ENCODE measurements at regions not wholly inside any gene's neighbourhood (a gene's known extent, or its start where the extent isn't known, plus 50 kb on each side); places are given as distances from the start of the nearest gene placed in this dataset.
A peak's percentile ranks its signal among the peaks of the same experiment; 100 is the strongest.
"Not testable (repeated sequence)": the region's sequence is repeated elsewhere in the genome, so short reads cannot be mapped to it uniquely, and the experiment has no call there.

GRCh38 chr7:17564678-17565212, 266.3 kb downstream of the AHR start:
- Mint-ChIP-seq H3K27me3 (ENCODE audit: insufficient read depth, unreplicated experiment) (no peaks in the 10 kb centered on the region), H3K4me3 (ENCODE audit: unreplicated experiment) (no peak overlapping the region), H3K4me1 (ENCODE audit: insufficient read depth, unreplicated experiment) (peaks cover 17% of the 10 kb centered on the region), H3K9me3 (ENCODE audit: unreplicated experiment) (peaks cover 10% of the 10 kb centered on the region), H3K27ac (ENCODE audit: low read depth, unreplicated experiment) (peak overlapping the region; percentile 73), H3K36me3 (ENCODE audit: insufficient read depth, unreplicated experiment) (no peaks in the 10 kb centered on the region)
- POLR2A ChIA-PET = no interaction called here
- intact Hi-C loops (cut with micrococcal nuclease) = no loop called here
- CTCF ChIA-PET = no interaction called here
- BruUV-seq (replicated peaks) = no TSS peak
- DNase-seq (ENCODE audit: unreplicated experiment) = peak; percentile 40
- TF ChIP-seq CTCF (IDR thresholded peaks at IDR 0.05; ENCODE audit: unreplicated experiment) = no peak

- Mint-ChIP-seq H3K36me3 (ENCODE audit: insufficient read depth, unreplicated experiment) (peaks cover 10% of the 10 kb centered on the region), H3K27me3 (ENCODE audit: insufficient read depth, unreplicated experiment) (no peaks in the 10 kb centered on the region), H3K27ac (ENCODE audit: low read depth, unreplicated experiment) (peak overlapping the region; percentile 42), H3K4me3 (ENCODE audit: unreplicated experiment) (no peak overlapping the region), H3K4me1 (ENCODE audit: insufficient read depth, unreplicated experiment) (peaks cover 7% of the 10 kb centered on the region), H3K9me3 (ENCODE audit: unreplicated experiment) (peaks cover 21% of the 10 kb centered on the region)
- intact Hi-C loops (cut with micrococcal nuclease) = no loop called here
- CTCF ChIA-PET = interaction anchor here (0.6 to 0.9 kb wide), 2 partner anchors 9 to 17 kb away, joined by 3 read pairs; no protein-coding TSS in a partner anchor
- DNase-seq (ENCODE audit: unreplicated experiment) = peak; percentile 70
- no TSS peak for BruUV-seq (replicated peaks)
- POLR2A ChIA-PET = interaction anchor here (1.1 to 1.2 kb wide), 2 partner anchors 20 to 274 kb away, joined by 3 read pairs; no protein-coding TSS in a partner anchor
- no peak for TF ChIP-seq CTCF (IDR thresholded peaks at IDR 0.05; ENCODE audit: unreplicated experiment)
Observed at GRCh38 chr7:17580141-17580540, 281.7 kb downstream of the AHR start.

- peaks cover 10% of the 10 kb centered on the region for H3K36me3 Mint-ChIP-seq (ENCODE audit: insufficient read depth, unreplicated experiment)
- peaks cover 7% of the 10 kb centered on the region for H3K4me1 Mint-ChIP-seq (ENCODE audit: insufficient read depth, unreplicated experiment)
- no peak overlapping the region for H3K4me3 Mint-ChIP-seq (ENCODE audit: unreplicated experiment)
- H3K9me3 Mint-ChIP-seq (ENCODE audit: unreplicated experiment) = peaks cover 21% of the 10 kb centered on the region
- ChIA-PET POLR2A (no interaction called here), CTCF (no interaction called here)
- no TSS peak for BruUV-seq (replicated peaks)
- no peak overlapping the region for H3K27ac Mint-ChIP-seq (ENCODE audit: low read depth, unreplicated experiment)
- no peak for DNase-seq (ENCODE audit: unreplicated experiment)
- intact Hi-C loops (cut with micrococcal nuclease) = no loop called here
- no peak for TF ChIP-seq CTCF (IDR thresholded peaks at IDR 0.05; ENCODE audit: unreplicated experiment)
- H3K27me3 Mint-ChIP-seq (ENCODE audit: insufficient read depth, unreplicated experiment) = no peaks in the 10 kb centered on the region
Observed at GRCh38 chr7:17580856-17581255, 282.4 kb downstream of the AHR start.

- Mint-ChIP-seq H3K4me1 (ENCODE audit: insufficient read depth, unreplicated experiment) (peaks cover 7% of the 10 kb centered on the region), H3K27ac (ENCODE audit: low read depth, unreplicated experiment) (no peak overlapping the region), H3K27me3 (ENCODE audit: insufficient read depth, unreplicated experiment) (no peaks in the 10 kb centered on the region), H3K36me3 (ENCODE audit: insufficient read depth, unreplicated experiment) (peaks cover 10% of the 10 kb centered on the region), H3K9me3 (ENCODE audit: unreplicated experiment) (peaks cover 21% of the 10 kb centered on the region), H3K4me3 (ENCODE audit: unreplicated experiment) (no peak overlapping the region)
- TF ChIP-seq CTCF (IDR thresholded peaks at IDR 0.05; ENCODE audit: unreplicated experiment) = no peak
- BruUV-seq (replicated peaks) = no TSS peak
- no peak for DNase-seq (ENCODE audit: unreplicated experiment)
- intact Hi-C loops (cut with micrococcal nuclease) = no loop called here
- ChIA-PET POLR2A (no interaction called here), CTCF (interaction anchor here (0.6 kb wide), 1 partner anchor 461 kb away, joined by 5 read pairs; no protein-coding TSS in a partner anchor)
Observed at GRCh38 chr7:17581301-17581700, 282.8 kb downstream of the AHR start.

- H3K4me3 Mint-ChIP-seq (ENCODE audit: unreplicated experiment); H3K36me3 Mint-ChIP-seq (ENCODE audit: insufficient read depth, unreplicated experiment); CTCF ChIA-PET; H3K27me3 Mint-ChIP-seq (ENCODE audit: insufficient read depth, unreplicated experiment); POLR2A ChIA-PET; intact Hi-C loops (cut with micrococcal nuclease); DNase-seq (ENCODE audit: unreplicated experiment); H3K9me3 Mint-ChIP-seq (ENCODE audit: unreplicated experiment); H3K4me1 Mint-ChIP-seq (ENCODE audit: insufficient read depth, unreplicated experiment); BruUV-seq (replicated peaks); H3K27ac Mint-ChIP-seq (ENCODE audit: low read depth, unreplicated experiment): not testable (repeated sequence)
Observed at GRCh38 chr7:17582696-17583095, 284.2 kb downstream of the AHR start.
